ENCODE measurements at regions not wholly inside any gene's neighbourhood (a gene's known extent, or its start where the extent isn't known, plus 50 kb on each side); places are given as distances from the start of the nearest gene placed in this dataset.

DNA sequence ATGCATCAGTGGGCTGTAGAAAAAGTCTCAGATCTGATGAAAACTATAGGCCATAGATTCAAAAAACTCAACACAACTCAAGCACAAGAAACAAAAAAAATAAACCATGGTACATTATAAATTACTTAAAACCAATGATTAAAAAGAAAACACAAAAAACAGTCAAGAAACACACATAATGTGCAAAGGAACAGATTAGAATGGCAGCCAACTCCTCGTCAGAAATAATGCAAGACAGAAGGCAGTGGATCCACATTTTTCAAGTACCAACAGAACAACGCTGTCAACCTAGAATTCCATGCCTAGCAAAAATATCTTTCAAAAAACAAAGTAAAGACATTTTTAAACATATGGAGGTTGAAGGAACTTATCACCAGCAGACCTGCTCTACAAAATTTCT, 69.7 kb downstream of the PSMB1 start:
- no peak for DNase-seq (ENCODE audit: low read depth)

DNA sequence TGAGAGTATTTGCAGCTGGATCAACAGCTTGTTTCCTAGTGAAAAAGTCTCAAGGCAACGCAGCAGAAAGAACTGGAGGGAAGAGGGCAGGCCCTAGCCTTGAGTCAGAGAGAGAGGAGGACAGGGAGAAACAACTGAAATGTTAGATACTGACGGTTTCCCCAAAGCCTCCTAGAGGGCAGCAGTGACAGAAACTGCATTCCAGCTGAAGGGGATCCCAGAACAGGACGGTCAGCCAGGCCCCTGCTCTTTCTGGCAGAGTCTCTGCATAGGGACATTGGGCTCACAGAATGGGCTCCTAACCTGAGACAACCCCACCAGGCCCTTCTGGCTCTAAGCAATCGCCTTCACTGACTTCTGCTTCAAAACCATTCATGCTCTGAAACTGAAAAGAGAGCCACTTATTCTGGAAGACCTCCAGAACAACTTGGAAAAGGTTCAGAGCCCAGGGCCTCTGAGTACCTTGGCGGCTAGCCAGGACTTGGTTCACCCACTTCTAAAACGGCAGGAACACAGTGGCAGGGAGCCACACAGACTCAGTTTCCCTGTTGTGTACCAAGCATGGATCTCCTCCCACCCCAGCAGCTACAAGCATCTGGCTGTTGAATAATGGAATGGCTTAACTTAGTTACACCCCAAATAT, 72.9 kb downstream of the PSMB1 start:
- DNase-seq (ENCODE audit: low read depth), result no peak

DNA sequence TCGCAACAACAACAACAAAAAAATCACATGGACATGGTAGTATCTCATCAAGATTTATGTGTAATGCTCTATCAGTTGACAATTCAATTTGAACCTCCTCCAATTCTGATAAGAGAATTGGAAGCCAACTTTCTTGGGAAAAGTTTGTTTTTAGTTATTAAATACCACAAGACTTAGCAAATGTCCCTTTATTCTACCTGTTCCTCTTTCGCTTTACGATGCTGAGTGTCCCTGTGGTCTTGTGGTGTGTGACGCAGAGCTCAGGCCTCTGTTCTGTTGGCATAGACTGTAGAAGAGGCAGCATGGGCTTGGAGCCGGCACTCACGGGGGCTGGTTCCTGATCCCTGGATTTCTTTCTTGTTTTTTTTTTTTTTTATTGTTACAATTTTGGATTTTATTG, 76.7 kb downstream of the PSMB1 start:
- no peak for DNase-seq (ENCODE audit: low read depth)

DNA sequence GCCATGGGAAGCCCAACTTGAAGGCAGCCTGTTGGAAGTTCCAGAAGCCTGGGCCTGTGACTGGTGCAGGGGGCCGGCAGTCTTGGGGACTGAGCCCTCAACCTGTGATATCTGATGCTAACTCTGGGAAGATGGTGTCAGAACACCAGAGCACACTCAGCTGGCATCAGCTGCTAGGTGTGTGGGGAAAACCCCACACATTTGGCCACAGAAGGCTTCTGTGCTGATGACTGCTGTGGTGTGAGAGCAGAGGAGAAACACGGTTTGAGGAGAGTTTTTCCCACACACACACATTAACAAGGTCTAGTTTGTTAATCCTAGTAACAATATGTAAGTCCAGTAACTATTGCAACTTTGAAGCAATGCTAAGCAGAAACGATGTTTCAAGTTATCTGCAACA, 78.0 kb downstream of the PSMB1 start:
- DNase-seq (ENCODE audit: low read depth), result no peak

DNA sequence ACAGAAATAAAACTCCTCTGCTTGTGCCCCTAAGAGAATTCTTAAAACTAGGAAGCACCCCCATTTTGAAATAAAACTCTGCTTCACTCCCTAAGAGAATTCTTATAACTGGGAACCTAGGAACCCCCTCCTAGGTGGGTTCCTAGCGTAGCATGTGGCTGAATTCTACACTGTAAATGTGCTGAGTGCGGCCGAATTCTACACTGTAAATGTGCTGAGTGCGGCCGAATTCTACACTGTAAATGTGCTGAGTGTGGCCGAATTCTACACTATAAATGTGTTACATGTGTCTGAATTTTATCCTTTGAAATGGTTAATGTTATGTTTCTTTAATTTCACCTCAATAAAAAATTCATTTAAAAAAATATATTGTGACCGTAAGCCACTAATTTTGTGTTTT, 79.3 kb downstream of the PSMB1 start:
- no peak for DNase-seq (ENCODE audit: low read depth)

DNA sequence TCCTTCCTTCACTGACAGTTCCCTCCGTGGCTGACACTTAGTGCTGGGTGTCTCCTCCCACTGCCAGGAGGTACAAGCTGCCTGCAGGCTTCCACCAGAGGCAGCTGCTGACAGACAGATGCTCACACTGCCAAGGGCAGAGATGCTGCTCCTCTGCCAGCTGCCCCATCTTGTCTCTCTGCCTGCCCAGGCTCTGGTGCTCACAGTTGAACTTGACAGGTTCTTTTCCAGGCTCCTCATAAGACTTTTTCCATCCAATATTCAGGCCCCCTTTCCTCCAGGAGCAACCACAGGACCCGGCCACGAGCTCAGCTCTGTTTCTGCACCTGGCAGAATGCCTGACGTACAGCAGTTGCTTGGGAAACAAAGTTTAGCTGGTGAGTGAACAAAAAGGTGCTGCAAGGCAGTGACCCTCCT, 79.8 kb downstream of the PSMB1 start:
- DNase-seq (ENCODE audit: low read depth), result no peak

DNA sequence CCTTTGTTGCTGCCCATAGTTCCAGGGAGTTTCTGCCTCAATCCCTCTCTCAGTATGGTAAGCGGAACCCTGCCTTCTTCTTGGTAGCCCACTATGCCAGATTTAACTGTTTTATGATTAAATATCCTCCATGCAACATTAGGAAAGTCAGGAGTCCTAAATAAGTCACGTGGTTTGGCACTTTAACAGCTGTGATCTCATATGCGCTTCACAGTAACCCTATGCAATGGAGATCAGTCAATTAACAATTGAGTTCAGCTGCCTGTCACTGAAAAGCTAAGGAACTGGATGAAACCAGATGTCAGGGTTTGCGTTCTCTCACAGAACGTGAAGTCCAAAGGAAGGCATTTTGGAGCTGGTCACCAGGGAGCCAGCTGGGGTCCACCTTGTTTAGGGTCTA, 81.6 kb downstream of the PSMB1 start:
- DNase-seq (ENCODE audit: low read depth), result no peak

DNA sequence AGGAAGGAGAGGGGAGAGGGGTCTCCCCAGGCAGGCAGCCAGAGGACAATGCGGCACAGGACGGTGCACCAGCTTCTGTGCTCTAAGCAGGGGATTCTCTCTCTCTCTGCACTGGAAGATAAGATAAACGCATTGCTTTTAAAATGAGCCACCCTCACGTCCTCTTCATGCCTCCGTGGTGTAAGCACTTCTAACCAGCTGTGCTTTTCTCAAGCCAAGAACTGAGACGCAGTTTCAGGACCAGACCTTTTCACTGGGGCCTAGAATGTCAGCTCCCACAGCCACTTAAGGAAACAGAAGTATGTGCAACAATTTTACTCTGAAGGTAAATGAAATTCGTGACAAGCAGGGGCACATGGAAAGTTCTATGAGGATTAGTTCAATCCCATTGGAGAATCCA, 82.4 kb downstream of the PSMB1 start:
- no peak for DNase-seq (ENCODE audit: low read depth)

DNA sequence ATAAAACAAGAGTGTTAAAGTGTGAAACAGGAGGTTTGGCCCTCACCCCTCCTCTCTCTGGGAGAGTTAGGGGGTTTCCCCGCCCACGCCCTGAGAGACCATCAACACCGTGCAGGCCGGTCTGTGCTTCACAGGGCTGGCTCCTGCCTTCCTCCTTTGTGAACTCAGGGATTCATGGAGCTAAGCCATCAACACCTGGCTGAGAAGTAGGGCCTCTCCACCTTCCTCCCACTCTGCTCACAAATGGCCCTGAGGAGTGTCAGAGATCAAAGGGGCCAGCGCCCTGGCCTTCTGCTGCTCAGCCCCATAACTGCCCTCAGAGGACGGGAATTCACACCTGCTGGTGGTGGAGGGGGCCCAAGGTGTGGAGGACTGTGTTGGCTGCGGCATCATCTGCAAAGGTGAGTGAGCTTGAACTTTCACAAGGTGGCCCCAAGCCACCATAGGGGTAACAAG, 88.6 kb downstream of the PSMB1 start:
- DNase-seq (ENCODE audit: low read depth), result no peak

DNA sequence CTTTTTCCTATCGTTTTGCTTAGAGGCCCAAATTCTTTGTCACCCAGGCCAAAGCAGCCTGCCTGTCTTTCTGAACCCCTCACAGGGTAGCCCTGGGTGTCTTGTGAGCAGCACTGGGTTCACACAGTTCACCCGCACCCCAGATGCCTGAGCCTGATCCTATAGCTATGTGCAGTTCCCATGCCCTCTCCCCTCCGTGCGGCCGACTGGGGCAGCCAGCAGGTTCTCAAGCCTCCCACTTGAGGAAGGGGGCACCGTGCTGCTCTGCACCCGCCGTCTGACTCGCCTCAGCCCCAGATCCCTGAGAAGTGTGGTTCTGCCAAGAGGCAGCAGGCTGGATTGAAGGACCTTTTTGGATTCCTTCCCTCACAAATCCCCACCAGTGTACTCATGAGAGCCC, 89.0 kb downstream of the PSMB1 start:
- no peak for DNase-seq (ENCODE audit: low read depth)

DNA sequence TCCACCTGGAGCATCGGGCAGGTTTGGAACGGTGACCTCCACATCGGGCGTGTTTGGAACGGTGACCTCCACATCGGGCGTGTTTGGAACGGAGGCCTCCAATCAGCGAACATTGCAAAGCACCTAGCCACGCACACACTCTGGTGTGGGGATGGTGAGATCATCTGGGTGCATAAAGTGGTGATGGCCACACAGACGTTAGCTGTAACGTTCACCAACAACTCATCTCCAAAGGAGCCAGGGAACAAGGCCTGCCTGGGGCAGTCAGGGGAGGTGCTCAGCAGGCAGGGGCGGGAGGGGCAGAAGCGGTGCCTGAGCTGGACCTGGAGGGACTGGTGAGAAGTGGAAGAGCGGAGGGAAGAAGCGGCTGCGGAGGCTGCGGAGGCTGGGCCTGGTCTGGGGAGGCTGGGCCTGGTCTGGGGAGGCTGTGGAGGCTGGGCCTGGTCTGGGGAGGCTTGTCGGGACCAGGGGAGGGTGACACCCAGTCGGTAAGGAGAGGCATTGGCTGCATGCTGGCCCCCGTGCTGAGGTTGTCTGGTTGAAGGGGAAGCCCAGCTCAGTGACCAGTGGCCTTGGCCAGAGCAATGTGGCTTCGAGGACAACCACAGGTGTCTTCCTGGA, 89.9 kb downstream of the PSMB1 start:
- DNase-seq (ENCODE audit: low read depth), result no peak

DNA sequence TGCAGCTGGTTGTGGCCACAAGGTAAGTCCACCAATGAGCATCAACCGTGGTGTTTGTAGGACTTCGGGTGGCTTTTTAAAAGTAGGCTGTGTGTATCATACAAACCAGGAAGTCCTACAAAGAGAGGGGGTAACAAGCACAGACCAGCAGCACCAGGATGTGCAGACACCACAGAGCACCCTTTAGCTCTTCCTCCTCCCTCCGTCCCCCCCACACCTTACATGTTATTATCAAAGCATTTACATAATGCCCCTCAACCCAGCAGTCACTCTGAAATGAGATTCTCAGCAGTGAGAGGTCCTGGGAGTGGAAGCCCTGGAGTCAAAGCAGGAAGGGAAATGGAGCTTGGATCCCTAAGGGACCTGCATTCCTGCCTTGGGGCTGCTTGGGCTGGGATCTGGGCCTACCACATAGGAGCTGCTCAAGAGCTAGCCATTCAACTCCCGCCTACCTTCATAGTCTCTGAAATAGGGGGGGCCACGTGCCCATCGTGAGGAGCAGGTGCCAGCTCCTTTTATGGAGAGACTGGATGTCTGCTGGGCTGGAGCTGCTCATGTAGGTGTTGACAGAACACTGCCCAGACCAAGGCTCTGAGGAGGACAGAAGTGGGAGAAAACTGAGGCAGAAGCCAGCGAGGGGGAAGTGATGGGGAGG, 90.6 kb downstream of the PSMB1 start:
- DNase-seq (ENCODE audit: low read depth), result no peak

DNA sequence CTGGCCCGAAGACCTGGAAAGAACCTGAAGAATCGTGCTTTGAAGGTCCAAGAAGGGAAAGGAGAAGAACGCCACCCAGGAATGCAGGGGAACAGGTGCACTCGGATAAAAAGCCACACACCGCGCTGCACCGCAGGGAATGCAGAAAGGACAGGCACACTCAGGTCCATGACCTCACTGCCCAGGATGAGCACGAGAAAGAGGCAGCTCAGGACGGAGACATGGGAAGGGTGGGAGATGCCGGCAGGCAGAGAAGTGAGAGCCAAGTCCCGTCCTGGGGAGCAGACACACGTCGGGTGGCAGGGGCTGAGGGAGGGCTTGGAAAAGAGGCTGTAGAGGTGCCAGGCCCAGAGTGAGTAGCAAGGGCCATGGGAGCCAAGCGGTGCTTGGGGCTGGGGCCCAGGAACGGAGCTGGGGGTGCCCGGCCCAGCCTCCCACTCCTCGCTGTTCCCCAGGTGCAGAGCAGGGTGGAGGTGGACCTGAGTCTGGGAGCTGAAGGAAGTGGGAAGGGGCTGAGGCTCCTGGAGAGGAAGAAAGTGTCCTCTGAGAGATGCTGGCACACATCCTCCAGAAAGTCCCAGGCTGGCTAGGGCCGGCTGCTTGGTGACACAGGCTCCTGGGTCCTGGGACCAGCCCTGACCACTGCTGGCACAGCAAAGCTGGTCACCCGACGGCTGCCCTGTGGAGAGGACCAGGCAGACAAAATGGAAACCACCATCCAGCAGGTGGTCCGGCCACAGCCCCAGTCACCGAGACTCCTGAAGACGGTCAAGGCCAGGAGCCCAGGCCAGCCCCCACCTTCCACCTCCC, 91.3 kb downstream of the PSMB1 start:
- no peak for DNase-seq (ENCODE audit: low read depth)

DNA sequence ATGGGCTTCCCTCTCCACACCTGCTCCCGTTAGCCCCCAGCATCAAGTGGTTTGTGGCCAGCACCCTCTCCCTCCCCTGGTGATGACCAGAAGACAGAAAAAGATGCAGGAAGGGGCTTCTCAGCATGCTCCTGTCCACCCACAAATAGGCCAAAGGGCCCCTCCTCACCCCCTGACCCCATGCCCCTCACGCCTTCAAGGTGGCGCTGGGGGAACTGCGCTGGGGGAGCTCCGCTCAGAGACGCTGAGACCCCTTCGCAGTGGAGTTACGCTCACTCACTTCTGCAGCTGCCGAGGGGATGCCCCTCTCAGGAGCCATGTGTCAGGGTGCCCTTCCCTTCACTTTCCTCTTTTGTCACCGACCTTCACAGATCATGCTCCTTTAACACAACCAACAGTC, 92.0 kb downstream of the PSMB1 start:
- DNase-seq (ENCODE audit: low read depth), result no peak

DNA sequence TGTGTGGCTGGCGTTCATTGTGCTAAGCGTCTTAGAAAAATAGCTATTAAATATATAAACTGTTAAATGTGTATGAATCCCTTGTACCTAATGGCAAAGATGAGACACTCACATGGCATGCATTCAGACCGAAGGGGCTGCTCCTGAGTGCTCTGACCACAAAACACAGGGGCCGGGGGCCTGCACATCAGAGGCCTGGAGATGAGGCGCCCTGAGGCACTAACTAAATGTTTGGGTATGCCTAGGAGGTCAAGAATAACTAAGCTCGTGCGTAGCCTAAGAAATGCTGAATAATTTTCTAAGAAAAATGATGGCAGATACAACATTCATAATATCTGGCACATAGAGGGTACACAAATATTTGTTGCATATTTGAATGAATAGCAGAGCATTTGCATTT, 92.5 kb downstream of the PSMB1 start:
- no peak for DNase-seq (ENCODE audit: low read depth)

DNA sequence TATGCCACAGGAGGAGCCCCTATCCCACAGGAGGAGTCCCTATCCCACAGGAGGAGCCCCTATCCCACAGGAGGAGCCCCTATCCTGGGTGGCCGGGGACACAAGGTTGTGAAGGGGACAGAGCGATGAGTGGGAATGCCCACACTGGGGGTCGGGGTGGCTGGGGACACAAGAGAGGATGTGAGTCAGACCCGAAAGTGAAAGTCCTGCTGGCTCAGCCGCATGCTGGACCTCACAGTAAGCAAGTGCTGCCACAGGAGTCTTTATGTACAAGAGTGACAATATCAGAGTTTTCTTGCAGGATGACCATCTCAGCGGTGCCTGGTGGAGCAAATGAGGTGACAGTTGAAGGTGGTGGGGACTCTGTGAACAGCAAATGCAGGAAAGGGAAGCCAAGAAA, 93.7 kb downstream of the PSMB1 start:
- peak; percentile 26 for DNase-seq (ENCODE audit: low read depth)

DNA sequence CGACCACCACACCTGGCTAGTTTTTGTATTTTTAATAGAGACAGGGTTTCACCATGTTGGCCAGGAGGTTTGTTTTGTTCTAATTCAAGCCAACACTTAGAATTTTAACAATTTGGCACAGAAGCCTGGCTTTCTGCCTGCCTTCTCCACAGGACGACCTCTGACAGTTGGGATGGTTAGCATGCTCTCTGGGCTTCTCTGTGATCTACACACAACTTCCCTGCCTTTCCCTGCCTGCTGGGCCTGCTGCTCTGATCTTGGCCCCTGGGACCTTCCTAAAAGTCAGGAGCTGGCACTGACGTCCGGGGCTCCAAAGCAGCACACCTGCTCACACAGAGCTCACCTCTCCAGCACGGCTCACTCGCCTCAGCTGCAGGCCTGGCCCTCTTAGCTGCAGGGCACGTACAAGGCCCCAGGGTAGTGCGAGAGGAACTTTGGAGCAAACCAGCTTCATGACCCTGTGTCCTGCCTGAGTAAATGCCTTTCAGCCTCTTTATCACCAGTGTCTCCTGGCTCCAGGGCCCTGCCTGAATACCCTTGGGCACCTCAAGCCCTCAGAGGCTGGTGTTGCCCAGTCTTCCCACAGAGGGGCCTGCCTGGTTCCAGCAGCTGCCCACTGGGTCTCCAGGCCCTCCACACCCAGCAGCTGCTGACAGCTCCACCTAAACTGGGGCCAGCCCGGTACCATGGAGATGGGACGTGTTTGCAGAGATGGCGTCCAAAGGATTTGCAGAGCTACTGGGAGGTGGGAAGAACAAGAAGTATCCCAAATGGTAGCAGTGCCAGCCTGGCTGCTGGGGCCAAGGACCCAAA, 96.0 kb downstream of the PSMB1 start:
- no peak for DNase-seq (ENCODE audit: low read depth)
